ENCODE measurements at regions not wholly inside any gene's neighbourhood (a gene's known extent, or its start where the extent isn't known, plus 50 kb on each side); places are given as distances from the start of the nearest gene placed in this dataset.

DNA sequence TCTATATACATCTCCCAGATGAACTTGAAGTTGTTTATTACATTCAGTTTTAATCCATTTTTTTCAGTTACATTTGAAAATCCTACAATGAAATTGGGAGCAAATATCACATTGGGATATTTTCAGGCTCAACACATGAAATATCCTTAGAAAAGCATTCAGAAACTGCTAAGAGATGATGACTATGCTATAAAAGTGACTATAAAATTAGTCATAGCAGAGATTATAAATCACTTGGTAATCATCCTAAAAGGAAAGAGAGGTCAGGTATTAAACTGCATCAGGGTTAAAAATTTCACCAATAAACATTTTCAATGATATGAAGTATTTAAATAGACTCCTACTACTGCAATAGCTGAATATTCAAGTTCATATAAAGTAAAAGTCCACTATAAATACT lies 987.7 kb downstream of the GRIK2 start:
- TF ChIP-seq ZMAT3 (CRISPR knock-in tag; conservative IDR thresholded peaks at IDR 0.05) (no peak), ZKSCAN8 (CRISPR knock-in tag; IDR thresholded peaks at IDR 0.05; ENCODE audit: borderline replicate concordance) (no peak), ZNF329 (CRISPR knock-in tag; IDR thresholded peaks at IDR 0.05; ENCODE audit: low read depth) (no peak), EP300 (IDR thresholded peaks at IDR 0.05; ENCODE audit: low read depth in 2 of 2, low read length in 2 of 2) (no peak), EP300 (CRISPR knock-in tag; IDR thresholded peaks at IDR 0.05; ENCODE audit: borderline replicate concordance) (no peak), MTF2 (CRISPR knock-in tag; IDR thresholded peaks at IDR 0.05; ENCODE audit: borderline replicate concordance) (no peak), MBNL3 (CRISPR knock-in tag; conservative IDR thresholded peaks at IDR 0.05) (no peak)
- TF ChIP-seq, protein P1, sequence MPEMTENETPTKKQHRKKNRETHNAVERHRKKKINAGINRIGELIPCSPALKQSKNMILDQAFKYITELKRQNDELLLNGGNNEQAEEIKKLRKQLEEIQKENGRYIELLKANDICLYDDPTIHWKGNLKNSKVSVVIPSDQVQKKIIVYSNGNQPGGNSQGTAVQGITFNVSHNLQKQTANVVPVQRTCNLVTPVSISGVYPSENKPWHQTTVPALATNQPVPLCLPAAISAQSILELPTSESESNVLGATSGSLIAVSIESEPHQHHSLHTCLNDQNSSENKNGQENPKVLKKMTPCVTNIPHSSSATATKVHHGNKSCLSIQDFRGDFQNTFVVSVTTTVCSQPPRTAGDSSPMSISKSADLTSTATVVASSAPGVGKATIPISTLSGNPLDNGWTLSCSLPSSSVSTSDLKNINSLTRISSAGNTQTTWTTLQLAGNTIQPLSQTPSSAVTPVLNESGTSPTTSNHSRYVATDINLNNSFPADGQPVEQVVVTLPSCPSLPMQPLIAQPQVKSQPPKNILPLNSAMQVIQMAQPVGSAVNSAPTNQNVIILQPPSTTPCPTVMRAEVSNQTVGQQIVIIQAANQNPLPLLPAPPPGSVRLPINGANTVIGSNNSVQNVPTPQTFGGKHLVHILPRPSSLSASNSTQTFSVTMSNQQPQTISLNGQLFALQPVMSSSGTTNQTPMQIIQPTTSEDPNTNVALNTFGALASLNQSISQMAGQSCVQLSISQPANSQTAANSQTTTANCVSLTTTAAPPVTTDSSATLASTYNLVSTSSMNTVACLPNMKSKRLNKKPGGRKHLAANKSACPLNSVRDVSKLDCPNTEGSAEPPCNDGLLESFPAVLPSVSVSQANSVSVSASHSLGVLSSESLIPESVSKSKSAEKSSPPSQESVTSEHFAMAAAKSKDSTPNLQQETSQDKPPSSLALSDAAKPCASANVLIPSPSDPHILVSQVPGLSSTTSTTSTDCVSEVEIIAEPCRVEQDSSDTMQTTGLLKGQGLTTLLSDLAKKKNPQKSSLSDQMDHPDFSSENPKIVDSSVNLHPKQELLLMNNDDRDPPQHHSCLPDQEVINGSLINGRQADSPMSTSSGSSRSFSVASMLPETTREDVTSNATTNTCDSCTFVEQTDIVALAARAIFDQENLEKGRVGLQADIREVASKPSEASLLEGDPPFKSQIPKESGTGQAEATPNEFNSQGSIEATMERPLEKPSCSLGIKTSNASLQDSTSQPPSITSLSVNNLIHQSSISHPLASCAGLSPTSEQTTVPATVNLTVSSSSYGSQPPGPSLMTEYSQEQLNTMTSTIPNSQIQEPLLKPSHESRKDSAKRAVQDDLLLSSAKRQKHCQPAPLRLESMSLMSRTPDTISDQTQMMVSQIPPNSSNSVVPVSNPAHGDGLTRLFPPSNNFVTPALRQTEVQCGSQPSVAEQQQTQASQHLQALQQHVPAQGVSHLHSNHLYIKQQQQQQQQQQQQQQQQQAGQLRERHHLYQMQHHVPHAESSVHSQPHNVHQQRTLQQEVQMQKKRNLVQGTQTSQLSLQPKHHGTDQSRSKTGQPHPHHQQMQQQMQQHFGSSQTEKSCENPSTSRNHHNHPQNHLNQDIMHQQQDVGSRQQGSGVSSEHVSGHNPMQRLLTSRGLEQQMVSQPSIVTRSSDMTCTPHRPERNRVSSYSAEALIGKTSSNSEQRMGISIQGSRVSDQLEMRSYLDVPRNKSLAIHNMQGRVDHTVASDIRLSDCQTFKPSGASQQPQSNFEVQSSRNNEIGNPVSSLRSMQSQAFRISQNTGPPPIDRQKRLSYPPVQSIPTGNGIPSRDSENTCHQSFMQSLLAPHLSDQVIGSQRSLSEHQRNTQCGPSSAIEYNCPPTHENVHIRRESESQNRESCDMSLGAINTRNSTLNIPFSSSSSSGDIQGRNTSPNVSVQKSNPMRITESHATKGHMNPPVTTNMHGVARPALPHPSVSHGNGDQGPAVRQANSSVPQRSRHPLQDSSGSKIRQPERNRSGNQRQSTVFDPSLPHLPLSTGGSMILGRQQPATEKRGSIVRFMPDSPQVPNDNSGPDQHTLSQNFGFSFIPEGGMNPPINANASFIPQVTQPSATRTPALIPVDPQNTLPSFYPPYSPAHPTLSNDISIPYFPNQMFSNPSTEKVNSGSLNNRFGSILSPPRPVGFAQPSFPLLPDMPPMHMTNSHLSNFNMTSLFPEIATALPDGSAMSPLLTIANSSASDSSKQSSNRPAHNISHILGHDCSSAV (CRISPR knock-in tag; IDR thresholded peaks at IDR 0.05; ENCODE audit: borderline replicate concordance), result no peak
- TF ChIP-seq, protein P2, sequence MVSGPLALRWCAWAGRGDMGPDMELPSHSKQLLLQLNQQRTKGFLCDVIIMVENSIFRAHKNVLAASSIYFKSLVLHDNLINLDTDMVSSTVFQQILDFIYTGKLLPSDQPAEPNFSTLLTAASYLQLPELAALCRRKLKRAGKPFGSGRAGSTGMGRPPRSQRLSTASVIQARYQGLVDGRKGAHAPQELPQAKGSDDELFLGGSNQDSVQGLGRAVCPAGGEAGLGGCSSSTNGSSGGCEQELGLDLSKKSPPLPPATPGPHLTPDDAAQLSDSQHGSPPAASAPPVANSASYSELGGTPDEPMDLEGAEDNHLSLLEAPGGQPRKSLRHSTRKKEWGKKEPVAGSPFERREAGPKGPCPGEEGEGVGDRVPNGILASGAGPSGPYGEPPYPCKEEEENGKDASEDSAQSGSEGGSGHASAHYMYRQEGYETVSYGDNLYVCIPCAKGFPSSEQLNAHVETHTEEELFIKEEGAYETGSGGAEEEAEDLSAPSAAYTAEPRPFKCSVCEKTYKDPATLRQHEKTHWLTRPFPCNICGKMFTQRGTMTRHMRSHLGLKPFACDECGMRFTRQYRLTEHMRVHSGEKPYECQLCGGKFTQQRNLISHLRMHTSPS (CRISPR knock-in tag; IDR thresholded peaks at IDR 0.05; ENCODE audit: low read depth), result no peak
- ChIA-PET POLR2A (no interaction called here), CTCF (ENCODE audit: low intra/inter-chr PET ratio, low total read pairs) (no interaction called here)
- Histone ChIP-seq H3K27me3 (ENCODE audit: control insufficient read depth in 1 of 2, insufficient read depth in 2 of 2, low read length in 2 of 2) (no peaks in the 10 kb centered on the region), H3K4me1 (ENCODE audit: insufficient read depth, low read length) (no peaks in the 10 kb centered on the region), H4K20me1 (ENCODE audit: insufficient read depth, low read length) (no peaks in the 10 kb centered on the region), H3K36me3 (replicated peaks in 1 of 2; ENCODE audit: control insufficient read depth in 1 of 2, insufficient read depth in 2 of 2, low read length in 2 of 2) (no peaks in the 10 kb centered on the region), H3K4me2 (ENCODE audit: low read depth, low read length) (no peak overlapping the region), H3K4me3 (replicated peaks in 1 of 3; ENCODE audit: insufficient read depth in 1 of 3, low read depth in 2 of 3, low read length in 3 of 3) (no peak overlapping the region), H3K27ac (ENCODE audit: extremely low read length, insufficient read depth, low read length) (no peak overlapping the region), H3K79me2 (ENCODE audit: insufficient read depth, low read length) (no peaks in the 10 kb centered on the region), H2AFZ (ENCODE audit: low read length) (no peak overlapping the region), H3K9ac (ENCODE audit: insufficient read depth, low read depth, low read length) (no peak overlapping the region), H3K9me3 (ENCODE audit: low read length) (no peaks in the 10 kb centered on the region)
- no TSS peak for BruUV-seq (replicated peaks)
- in situ Hi-C loops (cut with HindIII; ENCODE audit: extremely low pct_ligation_motif_present, low pct_unique_long_range_greater_than_20kb) (no loop called here), intact Hi-C loops (cut with micrococcal nuclease; ENCODE audit: unreplicated experiment) (no loop called here)
- no peak for DNase-seq (ENCODE audit: low spot score)
- no peak for FAIRE-seq
- no peak for ATAC-seq

Data from HepG2 (cell line).